HG02981 (cell line): ENCODE measurements at regions not wholly inside any gene's neighbourhood (a gene's known extent, or its start where the extent isn't known, plus 50 kb on each side); places are given as distances from the start of the nearest gene placed in this dataset.

Experiments
- ATAC-seq: cut with Tn5 transposase; IDR thresholded peaks from one replicate; pipeline ENCODE4 v1.9.1; 2021; ENCODE audit warnings: mild to moderate bottlenecking, moderate library complexity; ENCODE audit not compliant: unreplicated experiment

DNA sequence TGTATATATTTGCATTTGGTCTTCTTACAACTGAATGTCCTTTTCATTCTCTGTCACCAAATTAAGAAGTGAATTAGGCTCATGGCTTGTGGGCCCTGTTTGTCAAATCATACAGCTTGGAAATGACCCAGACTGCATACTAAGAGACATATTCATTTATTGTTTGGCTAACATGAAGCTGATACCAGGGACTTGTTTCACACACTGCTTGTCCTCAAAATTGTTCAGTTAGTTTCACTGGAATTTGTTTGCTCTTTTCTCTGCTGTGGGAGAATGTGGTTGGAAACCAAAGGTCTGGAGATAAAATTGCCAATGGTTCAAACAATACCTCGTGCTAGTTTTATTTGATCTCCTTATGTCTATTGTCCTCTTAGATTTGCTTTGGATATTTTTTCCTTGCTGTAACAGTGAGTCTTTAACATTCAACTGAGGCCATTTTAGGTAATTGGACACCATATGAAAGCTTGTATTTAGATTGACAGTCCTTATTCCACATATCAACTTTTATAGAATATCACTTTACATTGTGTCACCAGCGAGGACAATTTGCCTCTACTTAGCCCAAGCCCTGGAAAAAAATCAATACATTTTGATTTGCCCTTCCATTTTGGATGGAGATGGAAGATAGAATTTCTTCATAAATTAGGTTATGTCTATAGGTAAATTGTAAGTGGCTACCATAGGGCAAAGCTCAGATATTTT, 144.3 kb upstream of the MTAP start:
- ATAC-seq: no peak

DNA sequence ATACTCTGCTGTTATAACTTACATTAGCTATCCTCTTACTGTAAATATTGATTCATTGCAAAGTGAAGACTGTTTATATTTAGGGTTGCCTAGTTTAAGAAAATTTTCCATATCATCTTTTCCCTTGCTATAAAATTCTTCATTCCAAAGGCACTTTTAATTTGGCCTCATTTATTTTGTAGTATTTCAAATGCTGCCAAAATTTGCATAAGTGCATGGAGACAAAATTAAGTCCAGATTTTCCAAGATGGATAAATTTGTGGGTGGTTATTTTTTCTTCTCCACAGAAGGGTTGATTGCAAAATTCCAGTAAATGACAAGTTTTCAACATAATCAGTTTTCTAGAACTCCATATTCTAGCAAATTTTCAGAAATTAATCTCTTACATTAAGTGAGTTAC, 141.5 kb upstream of the MTAP start:
- ATAC-seq: no peak

DNA sequence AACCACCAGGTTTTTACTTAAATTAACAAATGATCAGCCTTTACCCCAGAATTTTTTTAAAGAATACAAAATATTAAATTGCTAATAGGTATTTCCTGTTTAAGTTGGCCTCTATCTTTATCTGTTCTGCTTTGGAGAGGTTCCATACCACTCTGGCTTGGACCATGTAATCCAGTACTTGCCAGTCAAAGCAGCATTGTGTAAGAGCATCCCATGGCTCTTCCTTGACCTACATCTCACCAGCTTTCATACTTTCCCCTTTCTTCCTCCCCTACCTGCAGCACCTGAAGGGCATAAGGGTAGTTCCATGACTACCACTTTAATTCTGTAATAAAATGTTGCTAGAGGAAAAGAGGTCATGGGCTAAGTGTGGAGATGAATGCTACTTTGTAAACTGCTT, 140.8 kb upstream of the MTAP start:
- ATAC-seq: no peak

DNA sequence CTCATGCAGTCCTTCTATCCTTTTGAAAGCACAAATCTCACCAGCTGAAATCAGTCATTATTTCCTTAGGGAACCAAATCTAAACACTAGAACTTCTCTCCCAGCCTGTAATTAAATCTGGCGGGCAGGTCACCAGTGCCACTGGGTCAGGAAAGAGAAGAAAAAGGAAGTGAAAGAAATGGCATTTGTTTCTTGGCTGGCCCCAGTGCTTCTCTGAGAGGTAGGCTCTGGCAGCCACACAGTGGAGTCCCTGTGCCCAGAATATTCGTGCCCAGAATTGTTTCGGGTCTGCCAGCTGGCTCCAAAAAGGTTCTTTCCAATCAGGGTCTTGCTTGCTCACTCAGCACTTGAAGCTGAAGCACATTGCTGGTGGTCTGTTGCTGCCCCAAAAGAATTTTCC, 133.9 kb upstream of the MTAP start:
- ATAC-seq: no peak

DNA sequence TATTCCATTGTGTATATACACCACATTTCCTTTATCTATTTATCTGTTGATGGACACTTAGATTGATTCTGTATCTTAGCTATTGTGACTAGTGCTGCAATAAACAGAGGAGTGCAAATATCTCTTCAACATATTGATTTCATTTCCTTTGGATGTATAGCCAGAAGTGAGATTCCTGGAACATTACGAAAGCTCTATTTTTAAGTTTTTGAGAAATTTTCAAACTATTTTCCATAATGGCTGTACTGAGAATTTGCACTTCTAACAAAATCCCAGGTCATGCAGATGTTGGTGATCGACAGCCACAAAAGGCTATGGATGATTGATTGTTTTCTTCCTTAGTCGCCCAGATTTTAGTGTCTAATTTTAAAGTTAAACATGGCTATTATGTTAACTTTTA, 132.7 kb upstream of the MTAP start:
- ATAC-seq: no peak

DNA sequence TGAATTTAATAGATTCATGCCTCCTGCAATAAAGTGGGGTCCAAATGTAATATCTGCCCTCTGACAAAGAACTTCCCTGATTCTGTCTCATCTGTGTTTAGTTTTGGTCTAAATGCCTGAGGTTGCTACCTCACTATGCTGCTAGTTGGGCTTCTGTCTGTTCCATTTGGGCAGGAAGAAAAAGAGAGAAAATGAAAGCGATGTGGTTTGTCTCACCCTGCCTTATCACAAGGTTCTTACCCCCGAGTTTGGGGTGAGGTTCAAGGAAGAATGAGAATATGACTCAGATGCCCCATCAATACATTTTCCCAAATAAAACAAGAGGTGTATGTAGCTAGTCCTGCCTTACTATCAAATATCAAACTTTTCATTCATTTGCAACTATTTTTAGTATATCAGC, 132.1 kb upstream of the MTAP start:
- ATAC-seq: no peak

DNA sequence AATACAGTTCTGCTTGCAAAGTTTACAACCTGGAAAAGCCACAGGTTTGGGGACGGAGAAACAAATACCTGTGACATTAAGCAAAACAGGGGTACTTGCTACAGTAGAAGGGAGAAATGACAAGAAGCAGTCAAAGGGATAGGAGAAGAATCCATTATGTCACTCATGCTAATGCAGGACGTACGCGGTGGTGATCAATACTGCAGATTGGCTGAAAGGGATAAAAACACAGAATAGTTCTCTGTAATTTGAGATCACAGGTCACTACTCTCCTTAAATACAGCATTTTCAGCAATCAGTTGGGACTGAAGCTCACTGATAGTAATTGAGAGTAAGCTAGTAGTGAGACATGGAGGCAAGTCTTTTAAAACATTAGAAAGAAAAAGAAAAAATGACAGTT, 130.3 kb upstream of the MTAP start:
- ATAC-seq: no peak

DNA sequence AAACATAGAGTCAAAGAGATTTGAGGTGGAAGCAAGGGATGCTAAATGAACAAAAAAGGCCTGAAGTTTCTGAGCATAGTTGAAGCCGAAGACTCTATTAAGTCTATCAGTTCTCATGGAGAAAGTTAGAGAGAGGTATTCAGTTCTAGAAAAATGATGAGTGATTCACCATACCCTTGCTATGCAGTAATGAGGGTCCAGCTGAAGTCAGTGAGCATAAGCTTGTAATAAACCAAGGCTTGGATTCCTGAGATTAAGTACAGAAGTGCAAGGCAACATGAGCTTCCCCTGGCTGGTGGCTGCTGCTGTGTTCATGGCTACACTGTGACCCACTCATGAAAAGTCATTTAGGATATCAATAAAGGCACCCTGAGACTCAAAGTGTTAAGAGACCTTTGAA, 129.7 kb upstream of the MTAP start:
- no peak for ATAC-seq

DNA sequence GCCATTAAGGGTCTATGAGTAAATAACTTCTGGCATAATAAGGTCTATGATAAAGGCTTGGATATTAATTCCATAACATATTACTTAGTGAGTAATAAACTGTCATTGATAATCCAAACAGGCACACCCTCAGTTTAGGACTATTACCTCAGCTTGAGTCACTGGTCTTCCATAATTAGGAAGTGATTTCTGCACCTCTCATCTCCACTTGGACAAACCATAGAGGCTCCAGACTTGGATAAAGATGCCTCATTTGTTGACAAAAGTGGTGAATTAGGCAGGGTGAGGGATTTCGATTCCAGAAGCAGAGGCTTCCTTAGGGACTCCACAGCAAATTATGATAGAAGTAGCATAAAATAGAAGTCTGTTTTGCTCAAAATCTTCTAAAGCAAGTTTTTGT, 127.5 kb upstream of the MTAP start:
- ATAC-seq: no peak

DNA sequence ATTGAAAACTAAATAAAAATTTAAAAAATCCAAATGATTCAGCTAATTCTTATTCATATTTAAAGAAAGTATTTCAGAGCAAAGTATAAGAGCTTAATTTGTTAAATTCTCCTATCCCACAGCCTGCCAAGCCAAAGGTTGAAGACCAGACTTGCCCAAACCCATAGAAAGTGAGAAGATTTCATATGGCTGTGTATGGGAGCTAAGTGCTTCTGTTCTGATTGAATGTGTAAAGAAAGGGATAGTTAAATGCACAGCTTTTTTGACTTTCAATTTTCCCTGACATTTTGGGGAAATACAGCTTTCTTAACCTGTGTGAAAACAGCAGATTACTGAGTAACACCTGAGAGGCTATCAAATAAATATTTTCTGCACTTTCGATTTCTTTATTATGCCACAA, 125.0 kb upstream of the MTAP start:
- no peak for ATAC-seq

DNA sequence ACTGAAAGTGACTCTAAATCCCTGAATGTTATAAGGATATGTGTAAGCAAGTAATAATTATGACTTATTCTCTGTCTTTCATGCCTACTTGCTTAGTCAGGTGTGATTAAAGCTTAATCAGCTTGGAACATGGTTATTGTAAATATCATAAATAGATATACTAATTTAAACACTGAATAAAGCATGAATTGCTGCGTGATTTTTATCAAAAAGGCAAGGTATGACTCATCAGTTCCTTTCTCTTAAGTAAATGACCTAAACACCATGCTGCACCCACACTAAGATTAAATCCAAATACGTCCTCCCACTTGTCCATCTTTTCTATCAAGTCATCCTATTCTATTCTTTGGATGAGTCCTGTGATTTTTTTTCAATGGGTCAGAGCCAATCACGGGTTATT, 124.6 kb upstream of the MTAP start:
- ATAC-seq: no peak

DNA sequence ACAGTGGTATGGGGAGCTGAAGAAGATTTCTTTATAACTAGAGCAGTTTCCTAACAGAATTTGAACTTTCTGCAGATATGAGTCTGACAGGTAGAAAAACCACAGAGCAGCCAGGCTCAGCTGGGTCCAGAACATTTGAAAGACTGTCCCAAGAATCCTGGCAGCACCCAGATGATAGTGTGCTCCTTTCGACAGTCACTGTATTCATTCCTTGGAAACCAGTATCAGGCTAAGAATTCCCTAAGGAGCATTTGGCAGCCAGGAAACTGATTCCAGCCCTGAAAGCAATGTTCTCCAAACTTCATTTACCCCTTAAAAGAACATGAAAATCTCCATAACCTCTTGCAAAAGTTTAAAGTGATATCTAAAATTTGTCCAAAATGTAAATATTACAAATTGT, 123.0 kb upstream of the MTAP start:
- no peak for ATAC-seq

DNA sequence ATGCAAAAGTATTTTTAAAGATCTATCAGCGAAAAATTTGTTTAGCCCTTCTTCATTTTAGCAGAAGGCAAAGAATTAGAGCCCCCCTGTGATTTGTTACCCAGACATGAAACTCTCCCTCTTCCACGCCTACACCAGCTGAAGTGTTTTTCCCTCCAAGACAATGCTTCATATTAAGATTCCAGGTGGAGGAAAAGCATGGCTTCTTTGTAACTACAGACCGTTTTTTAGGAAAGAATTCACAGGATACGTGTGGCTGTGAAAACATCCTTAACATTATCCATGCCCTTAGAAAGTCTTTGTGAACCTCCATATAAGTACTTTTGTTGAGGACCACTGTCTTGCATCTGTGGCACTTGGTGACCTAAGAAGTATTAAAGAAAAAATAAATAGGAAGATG, 121.8 kb upstream of the MTAP start:
- no peak for ATAC-seq

DNA sequence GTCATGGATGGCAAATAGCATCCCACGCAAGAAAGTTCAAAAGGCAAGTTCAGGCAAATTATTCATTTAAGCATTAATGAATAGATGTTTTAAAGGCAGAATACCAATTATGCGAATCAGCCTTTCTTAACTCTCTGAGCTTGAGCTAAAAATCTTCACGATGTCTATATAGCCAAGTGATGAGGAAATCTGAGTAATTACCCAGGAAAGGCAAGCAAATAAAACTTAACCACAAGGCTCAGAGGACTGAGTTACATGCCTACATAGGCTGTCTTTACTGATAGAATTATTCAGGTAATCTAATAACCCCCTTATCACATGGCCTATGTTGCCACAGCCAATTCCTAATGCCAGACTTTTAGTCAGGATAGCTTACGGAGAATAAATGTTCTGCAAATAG, 120.8 kb upstream of the MTAP start:
- ATAC-seq: no peak

DNA sequence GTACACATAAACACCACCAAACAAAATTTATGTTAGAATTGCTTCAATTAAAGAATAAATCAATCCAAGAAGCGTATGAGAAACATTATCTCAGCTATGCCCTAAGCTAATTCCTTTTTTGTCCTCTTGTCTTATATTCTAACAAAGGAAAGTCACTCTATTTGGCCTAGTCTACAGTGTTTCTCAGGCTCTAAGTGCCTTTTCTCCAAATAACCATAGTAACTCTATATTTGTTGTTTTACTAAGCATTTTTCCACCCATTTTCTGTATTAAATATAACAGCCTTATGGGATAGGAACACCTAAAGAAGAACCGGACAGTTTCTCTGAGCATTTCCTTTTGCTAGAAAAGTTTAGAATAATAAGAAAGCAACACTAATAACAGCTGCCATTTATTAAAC, 120.1 kb upstream of the MTAP start:
- ATAC-seq: no peak

DNA sequence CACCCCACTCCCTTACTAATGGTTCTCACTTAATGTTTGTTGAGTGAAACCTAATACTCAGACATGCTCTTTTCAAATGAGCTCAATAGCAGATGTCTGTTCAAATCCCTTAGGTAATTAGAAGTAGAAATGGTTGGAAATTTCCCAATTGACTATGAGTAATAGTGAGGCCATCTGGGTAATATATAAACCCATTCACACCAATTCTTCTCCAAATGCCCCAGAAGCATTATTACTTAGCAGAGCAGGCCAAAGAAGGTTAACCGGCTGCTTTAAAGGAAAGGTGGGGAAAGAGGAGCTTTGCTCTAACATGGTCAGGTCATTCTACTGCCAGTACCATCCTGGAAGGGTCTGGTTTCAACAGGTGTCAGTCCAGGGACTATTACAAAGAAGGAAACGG, 119.5 kb upstream of the MTAP start:
- no peak for ATAC-seq

DNA sequence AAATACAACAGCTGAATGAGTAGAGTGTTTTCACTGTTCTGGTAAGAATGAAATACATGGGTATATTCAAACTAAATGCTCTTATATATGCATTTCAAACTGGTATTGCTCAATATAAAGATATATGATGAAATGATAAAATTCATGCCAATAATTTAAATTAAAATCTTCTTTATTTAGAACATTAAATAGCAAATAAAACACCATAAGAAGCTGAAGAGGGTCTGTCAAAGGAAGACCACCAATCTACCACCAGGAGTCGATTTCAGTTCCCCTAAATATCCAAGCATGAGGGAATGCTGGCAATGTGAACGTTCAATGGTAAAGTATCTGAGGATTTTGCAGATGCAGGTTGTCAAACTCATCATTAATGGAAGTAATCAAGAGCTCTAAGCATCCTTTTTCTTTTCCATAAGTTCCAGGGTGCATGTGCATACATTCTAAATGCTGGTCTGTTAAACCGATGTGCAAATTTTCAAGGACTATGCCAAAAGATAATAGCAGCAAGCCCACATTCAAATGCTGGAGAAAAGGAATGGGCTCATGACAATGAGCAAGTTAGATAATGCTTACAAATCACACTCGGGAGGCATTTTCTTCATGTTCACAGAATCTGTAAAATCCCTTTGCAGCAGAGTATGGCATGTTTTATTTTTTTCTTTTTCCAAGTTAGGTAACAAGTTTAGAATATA, 118.8 kb upstream of the MTAP start:
- no peak for ATAC-seq

DNA sequence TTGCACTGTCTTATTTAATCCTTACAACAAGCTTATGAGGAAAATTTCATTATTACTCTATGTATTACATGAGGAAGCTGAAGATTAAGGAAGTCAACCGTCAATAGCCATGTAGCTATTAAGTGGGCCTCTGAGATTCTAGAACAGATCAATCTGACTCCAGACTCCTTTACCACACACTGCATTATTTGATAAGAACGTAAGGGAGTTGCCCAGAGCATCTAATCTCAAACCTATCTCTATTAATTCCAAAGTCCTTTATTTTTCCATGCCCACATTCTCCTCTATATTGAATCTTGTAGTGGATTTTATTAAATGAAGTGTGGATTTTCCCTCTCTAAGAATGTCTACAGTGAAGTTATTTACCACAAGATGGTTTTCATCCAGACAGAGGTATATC, 118.2 kb upstream of the MTAP start:
- no peak for ATAC-seq

DNA sequence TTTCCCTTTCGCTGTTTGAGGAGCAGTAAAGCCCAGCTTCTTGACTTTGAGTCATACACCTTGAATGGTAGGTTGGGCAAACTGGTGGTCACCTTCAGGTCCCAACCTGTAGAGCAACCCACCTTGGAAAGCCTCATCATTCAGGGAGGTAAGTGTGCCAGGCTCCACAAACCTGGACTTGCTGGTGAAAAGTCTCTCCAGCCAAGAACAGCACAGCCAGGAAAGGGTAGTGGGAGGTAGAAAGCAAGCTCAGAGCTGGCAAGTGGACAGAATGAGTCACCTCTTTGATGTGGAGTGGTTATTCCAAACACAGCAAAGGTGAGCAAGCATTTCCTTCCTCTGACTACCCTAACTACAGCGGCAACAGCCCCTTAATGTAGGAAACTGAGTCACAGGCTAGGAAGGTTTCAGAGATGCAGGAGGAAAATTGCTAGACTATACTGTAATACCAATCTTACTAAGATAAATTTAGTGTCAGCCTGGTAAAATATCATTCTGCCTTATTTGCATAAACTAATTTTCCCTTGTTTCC, 117.5 kb upstream of the MTAP start:
- ATAC-seq: no peak

DNA sequence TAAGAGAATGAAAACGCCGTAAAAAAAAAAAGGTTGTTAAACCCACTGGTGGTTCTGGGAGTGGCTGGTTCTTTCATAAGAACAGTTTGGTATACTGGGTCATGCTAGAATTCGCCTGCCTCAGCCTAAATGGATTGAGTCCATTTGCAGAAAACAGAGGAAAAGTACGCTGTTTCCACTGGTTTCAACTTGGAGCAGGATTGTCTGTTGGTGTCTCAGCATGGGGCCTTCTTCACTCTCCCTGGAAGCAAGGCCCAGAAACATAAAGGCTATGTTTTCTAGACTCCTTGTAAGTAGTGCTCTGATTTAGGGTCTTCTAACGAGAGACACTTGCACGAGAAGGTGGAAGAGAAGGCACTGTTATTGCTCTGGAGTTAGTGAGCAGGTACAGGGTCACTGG, 116.9 kb upstream of the MTAP start:
- no peak for ATAC-seq

DNA sequence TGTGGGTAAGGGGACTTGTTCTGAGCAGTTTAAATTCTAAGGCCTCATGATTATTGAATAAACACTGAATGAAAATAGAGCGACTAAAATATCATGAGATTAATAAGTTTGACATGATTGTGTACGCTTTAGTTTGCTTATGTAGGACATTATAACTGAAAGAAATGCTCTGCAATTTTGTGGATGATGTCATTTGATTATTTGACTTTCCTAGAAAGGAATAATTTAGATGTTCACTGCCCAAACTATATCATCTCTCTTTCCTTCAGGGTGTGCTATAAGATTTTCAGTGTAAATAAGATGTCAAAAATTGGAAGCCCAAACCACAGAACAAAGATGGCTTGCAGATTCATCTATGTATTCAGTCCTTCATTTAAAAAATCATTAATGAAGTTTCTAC, 115.7 kb upstream of the MTAP start:
- ATAC-seq: no peak

DNA sequence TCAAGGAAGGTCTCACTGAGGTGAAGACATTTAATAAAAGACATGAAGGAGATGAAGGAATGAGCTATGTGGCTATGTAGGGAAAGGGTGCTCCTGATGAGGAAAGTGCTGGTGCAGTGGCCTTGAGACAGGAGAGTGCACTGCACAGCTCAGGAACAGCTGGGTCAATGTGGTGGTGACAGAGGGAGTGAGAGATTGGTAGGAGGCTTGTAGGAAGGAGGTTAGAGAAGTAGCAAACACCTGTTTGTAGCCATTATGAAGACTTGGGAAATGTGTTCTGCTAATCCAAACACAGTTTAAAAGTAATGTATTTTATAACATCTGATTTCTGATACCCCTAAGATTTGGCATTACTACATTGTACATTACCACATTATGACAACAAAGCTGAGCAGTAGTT, 115.1 kb upstream of the MTAP start:
- no peak for ATAC-seq
